Type B pancreatic cell (in vitro differentiated cells): ENCODE measurements at regions not wholly inside any gene's neighbourhood (a gene's known extent, or its start where the extent isn't known, plus 50 kb on each side); places are given as distances from the start of the nearest gene placed in this dataset.

Experiments used
- DNase-seq: peaks from one replicate; pipeline ENCODE4 v3.0.0; 2021; ENCODE audit warnings: mixed read lengths; ENCODE audit not compliant: unreplicated experiment; ENCODE audit errors: extremely low spot score
- H3K27ac Mint-ChIP-seq: 2 replicates; pipeline ENCODE4 v1.8.0; 2021; ENCODE audit warnings: mild to moderate bottlenecking, mixed read lengths
- H3K27me3 Mint-ChIP-seq: 2 replicates; pipeline ENCODE4 v1.8.0; 2021; ENCODE audit warnings: mixed read lengths
- H3K36me3 Mint-ChIP-seq: 2 replicates; pipeline ENCODE4 v1.8.0; 2021; ENCODE audit warnings: mixed read lengths
- H3K4me1 Mint-ChIP-seq: one replicate; pipeline ENCODE4 v1.8.0; 2021; ENCODE audit warnings: mixed read lengths; ENCODE audit not compliant: unreplicated experiment
- H3K4me3 Mint-ChIP-seq: 2 replicates; pipeline ENCODE4 v1.8.0; 2021; ENCODE audit warnings: mild to moderate bottlenecking, mixed read lengths
- H3K9me3 Mint-ChIP-seq: 2 replicates; pipeline ENCODE4 v1.8.0; 2021; ENCODE audit warnings: mixed read lengths
- TF ChIP-seq, protein P1 (sequence below): fragments of 200-600 bp; sonication (generic); conservative IDR thresholded peaks from 2 replicates; pipeline ENCODE4 v1.5.0; 2021; ENCODE audit warnings: antibody characterized with exemption, mild to moderate bottlenecking

DNA sequence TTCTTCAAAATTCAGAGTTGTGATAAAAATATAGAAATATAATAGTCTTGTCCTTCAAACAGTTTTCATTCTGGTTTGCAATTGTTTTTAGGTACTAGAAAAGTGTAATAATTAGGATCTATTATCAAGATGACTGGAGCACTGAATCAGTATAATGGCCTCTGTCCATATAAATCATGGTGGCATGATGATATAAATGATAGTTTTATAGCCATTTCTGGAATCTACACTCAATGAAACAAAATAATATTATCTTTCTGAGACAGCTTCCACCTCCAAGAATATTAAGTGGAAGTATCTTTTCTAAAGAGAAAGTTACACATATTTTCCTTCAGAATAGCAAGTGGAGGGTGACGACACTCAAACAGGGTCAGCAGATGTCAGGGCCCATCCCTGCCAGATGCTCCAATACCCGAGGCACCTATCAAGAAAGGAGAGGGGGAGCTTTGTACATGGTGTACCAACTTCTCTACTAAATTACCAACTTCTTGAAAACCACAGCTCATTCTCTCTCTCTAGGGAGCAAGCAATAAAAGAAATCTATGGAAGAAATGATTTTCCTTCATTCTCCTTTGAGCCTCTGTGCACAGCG, 882.7 kb upstream of the CHAC2 start:
- Mint-ChIP-seq H3K36me3 (no peaks in the 10 kb centered on the region), H3K4me1 (peaks cover 4% of the 10 kb centered on the region), H3K27me3 (no peaks in the 10 kb centered on the region), H3K9me3 (no peaks in the 10 kb centered on the region), H3K4me3 (no peak overlapping the region), H3K27ac (no peak overlapping the region)
- TF ChIP-seq, protein P1, sequence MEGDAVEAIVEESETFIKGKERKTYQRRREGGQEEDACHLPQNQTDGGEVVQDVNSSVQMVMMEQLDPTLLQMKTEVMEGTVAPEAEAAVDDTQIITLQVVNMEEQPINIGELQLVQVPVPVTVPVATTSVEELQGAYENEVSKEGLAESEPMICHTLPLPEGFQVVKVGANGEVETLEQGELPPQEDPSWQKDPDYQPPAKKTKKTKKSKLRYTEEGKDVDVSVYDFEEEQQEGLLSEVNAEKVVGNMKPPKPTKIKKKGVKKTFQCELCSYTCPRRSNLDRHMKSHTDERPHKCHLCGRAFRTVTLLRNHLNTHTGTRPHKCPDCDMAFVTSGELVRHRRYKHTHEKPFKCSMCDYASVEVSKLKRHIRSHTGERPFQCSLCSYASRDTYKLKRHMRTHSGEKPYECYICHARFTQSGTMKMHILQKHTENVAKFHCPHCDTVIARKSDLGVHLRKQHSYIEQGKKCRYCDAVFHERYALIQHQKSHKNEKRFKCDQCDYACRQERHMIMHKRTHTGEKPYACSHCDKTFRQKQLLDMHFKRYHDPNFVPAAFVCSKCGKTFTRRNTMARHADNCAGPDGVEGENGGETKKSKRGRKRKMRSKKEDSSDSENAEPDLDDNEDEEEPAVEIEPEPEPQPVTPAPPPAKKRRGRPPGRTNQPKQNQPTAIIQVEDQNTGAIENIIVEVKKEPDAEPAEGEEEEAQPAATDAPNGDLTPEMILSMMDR: no peak
- no peak for DNase-seq

DNA sequence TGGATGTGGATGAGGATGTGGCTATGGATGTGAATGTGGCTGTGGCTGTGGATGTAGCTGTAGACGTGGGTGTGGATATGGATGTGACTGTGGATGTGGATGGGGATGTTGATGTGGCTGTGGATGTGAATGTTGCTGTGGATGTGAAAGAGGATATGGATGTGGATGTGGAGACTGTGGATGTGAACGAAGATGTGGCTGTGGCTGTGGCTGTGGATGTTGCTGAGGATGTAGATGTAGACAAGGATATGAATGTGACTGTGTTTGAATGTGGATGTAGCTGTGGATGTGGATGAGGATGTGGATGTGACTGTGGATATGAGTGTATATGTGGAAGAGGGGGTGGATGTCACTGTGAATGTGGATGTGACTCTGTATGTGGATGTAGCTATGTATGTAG, 884.6 kb upstream of the CHAC2 start:
- Mint-ChIP-seq H3K4me3 (no peak overlapping the region), H3K27ac (no peak overlapping the region), H3K27me3 (no peaks in the 10 kb centered on the region), H3K9me3 (no peaks in the 10 kb centered on the region), H3K4me1 (peaks cover 4% of the 10 kb centered on the region), H3K36me3 (no peaks in the 10 kb centered on the region)
- TF ChIP-seq, protein P1: no peak
- DNase-seq: no peak

DNA sequence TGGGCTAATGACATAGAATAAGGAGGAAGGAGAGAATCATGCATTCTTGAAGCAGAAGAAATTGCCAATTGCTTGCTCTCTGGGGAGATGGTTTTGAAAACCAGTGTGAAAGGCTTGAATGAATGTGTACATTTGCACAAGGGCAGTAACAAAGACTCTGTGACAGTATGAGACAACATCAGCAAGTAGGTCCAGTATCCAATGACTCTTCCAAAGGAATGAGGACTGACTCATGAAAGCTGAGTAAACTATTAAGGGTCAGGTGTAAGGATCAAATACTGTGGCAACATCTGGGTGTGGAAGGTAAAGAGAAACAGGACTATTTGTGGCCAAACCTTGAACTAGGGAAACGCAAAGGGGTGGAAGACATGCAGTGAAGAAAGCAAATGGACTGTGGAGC, 886.0 kb upstream of the CHAC2 start:
- Mint-ChIP-seq H3K36me3 (no peaks in the 10 kb centered on the region), H3K4me3 (no peak overlapping the region), H3K9me3 (no peaks in the 10 kb centered on the region), H3K27ac (no peak overlapping the region), H3K4me1 (peaks cover 4% of the 10 kb centered on the region), H3K27me3 (peaks cover under 1% of the 10 kb centered on the region)
- TF ChIP-seq, protein P1: no peak
- no peak for DNase-seq

DNA sequence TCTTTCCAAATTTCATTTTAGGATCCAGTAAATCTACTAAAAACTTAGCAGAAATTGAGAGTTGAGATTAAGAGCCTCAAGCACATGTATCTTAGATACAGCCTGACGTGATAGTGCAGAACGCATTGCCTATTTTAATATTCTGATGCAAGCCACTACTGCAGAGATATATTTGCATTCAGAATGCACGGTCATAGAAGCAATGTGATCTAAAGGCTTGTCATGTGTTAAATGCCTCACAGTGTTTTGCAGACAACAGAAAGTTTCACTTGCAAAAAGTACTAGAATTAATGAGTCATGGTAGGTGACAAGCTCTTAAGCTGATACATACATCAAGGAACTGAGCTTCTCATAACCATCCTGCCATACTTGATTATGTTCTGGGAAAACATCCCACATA, 886.7 kb upstream of the CHAC2 start:
- no peak overlapping the region for H3K4me3 Mint-ChIP-seq
- H3K9me3 Mint-ChIP-seq: no peaks in the 10 kb centered on the region
- peaks cover 3% of the 10 kb centered on the region for H3K27me3 Mint-ChIP-seq
- peaks cover 4% of the 10 kb centered on the region for H3K4me1 Mint-ChIP-seq
- TF ChIP-seq, protein P1: no peak
- no peaks in the 10 kb centered on the region for H3K36me3 Mint-ChIP-seq
- H3K27ac Mint-ChIP-seq: no peak overlapping the region
- no peak for DNase-seq

DNA sequence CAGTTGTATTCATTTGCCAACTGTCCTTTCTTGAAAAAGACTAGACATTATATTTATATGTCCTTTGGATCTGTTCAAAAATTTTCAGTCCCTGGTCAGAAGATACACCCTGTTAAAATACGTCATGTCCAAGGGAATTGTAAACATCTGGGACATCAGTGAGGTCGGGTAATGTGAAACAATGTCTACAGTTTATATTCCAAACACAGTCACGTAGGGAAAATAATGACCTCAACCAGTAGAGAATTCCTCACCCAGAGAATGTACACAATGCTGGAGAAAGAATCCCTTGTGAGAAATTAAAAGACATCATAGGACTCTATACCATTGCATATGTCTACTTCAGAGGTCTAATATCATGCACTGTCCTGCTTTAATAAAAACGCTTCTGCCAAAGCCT, 888.0 kb upstream of the CHAC2 start:
- Mint-ChIP-seq H3K27me3 (peaks cover 3% of the 10 kb centered on the region), H3K36me3 (no peaks in the 10 kb centered on the region), H3K9me3 (no peaks in the 10 kb centered on the region), H3K4me1 (peaks cover 4% of the 10 kb centered on the region), H3K27ac (no peak overlapping the region), H3K4me3 (no peak overlapping the region)
- DNase-seq: no peak
- TF ChIP-seq, protein P1: no peak

DNA sequence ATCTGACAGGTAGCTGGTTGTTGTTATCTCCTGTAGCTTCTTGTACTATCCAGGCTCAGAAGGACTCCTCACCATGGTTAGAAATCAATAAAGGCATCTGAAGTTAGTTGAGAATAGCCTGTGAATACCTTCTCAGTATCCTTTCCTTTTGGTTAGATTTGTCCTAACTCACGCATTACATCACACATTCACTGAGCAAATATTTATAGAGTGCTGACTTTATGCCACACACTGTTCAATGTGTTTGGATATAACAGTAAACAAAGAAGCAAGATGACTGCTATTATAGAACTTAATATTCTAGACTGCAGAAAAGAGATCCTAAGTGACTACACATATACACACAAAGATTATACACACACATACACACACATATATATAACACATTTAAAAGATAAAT, 889.9 kb upstream of the CHAC2 start:
- DNase-seq: no peak
- Mint-ChIP-seq H3K9me3 (no peaks in the 10 kb centered on the region), H3K4me1 (peaks cover 4% of the 10 kb centered on the region), H3K27me3 (peaks cover 3% of the 10 kb centered on the region), H3K27ac (no peak overlapping the region), H3K4me3 (no peak overlapping the region), H3K36me3 (no peaks in the 10 kb centered on the region)
- TF ChIP-seq, protein P1: no peak
